ENCODE measurements at regions not wholly inside any gene's neighbourhood (a gene's known extent, or its start where the extent isn't known, plus 50 kb on each side); places are given as distances from the start of the nearest gene placed in this dataset.

GRCh38 chr18:39834636-39835035, 2120.4 kb upstream of the PIK3C3 start:
- DNase-seq (ENCODE audit: low read depth in 2 of 3, low spot score in 2 of 3) = no peak

- no peak for DNase-seq (ENCODE audit: low read depth in 2 of 3, low spot score in 2 of 3)
These were observed 2129.4 kb upstream of the PIK3C3 start for GRCh38 chr18:39825485-39826150.

- peak in 1 of 3 donors; percentile 25 for DNase-seq (ENCODE audit: low read depth in 2 of 3, low spot score in 2 of 3)
These were observed 2148.5 kb upstream of the PIK3C3 start for GRCh38 chr18:39806525-39806924.

GRCh38 chr18:39805218-39805617, 2149.8 kb upstream of the PIK3C3 start:
- no peak for DNase-seq (ENCODE audit: low read depth in 2 of 3, low spot score in 2 of 3)

- DNase-seq (ENCODE audit: low read depth in 2 of 3, low spot score in 2 of 3) = no peak
These were observed 2152.3 kb upstream of the PIK3C3 start for GRCh38 chr18:39802648-39803229.

GRCh38 chr18:39801848-39802247, 2153.2 kb upstream of the PIK3C3 start:
- peak in 1 of 3 donors; percentile 11 for DNase-seq (ENCODE audit: low read depth in 2 of 3, low spot score in 2 of 3)

DNA sequence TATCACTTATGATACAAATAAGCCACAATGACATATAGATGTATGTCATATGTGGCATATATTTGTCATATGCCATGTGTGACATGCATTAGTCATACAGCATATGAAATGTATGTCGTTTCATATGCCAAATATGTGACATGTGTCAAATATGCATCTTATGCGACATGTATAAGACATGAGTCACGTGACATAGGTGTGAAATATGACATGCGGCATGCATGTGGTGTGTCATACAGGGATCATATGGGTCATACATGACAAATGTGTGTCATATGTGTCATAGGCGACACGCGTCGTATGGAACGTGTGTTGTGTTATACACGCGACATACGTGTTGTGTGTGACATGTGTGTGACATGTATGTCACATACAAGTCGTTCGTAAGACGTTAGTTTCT, 2154.0 kb upstream of the PIK3C3 start:
- DNase-seq (ENCODE audit: low read depth in 2 of 3, low spot score in 2 of 3) = peak in 1 of 3 donors; percentile 14

GRCh38 chr18:39799006-39799405, 2156.0 kb upstream of the PIK3C3 start:
- DNase-seq (ENCODE audit: low read depth in 2 of 3, low spot score in 2 of 3) = peak in 1 of 3 donors; percentile 16

DNA sequence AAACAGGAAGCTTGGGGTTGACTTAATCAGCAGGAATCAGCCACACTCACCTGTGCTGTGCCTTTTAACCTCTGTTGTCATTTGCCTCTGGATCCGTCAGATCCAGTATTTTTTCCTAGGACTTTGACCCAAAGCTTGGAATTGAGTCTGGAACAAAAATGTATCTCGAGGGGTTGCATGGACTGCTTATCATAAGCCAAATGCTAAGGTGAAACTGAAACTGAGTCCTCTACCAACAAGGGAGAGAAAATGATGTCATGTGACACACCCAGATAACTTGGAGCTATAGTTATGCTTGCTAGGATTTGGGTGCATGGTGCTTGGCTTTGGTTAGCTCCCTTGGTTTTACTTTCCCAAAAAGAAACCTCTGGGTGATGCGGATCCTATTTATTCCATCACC, 2158.6 kb upstream of the PIK3C3 start:
- DNase-seq (ENCODE audit: low read depth in 2 of 3, low spot score in 2 of 3) = peak in 2 of 3 donors; percentile 24 to 62

- DNase-seq (ENCODE audit: low read depth in 2 of 3, low spot score in 2 of 3) = no peak
These were observed 2159.7 kb upstream of the PIK3C3 start for GRCh38 chr18:39795350-39795749.

DNA sequence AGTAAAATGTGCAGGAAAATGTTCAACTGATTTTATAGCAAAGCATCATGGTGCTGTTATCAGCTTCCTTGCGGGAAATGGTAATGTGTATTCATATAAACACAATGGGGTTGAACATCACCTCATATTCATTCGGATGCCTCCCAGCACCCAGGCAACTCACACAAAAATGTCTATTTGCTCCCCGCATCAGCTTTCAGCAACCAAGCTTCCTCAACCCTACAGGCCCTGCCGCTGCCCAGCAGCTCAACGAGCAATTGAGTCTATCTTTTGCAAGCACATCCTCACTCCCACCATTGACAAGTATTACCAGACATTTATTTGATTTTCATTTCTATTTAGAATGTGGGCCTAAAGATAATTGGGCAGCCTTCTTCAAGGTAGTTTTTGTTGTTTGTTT, 2161.4 kb upstream of the PIK3C3 start:
- no peak for DNase-seq (ENCODE audit: low read depth in 2 of 3, low spot score in 2 of 3)

GRCh38 chr18:39788383-39788782, 2166.7 kb upstream of the PIK3C3 start:
- no peak for DNase-seq (ENCODE audit: low read depth in 2 of 3, low spot score in 2 of 3)

- DNase-seq (ENCODE audit: low read depth in 2 of 3, low spot score in 2 of 3) = no peak
These were observed 2168.6 kb upstream of the PIK3C3 start for GRCh38 chr18:39786477-39786876.

GRCh38 chr18:39784541-39784940, 2170.5 kb upstream of the PIK3C3 start:
- no peak for DNase-seq (ENCODE audit: low read depth in 2 of 3, low spot score in 2 of 3)

- DNase-seq (ENCODE audit: low read depth in 2 of 3, low spot score in 2 of 3) = no peak
These were observed 2173.5 kb upstream of the PIK3C3 start for GRCh38 chr18:39781565-39781964.

GRCh38 chr18:39780774-39781173, 2174.3 kb upstream of the PIK3C3 start:
- no peak for DNase-seq (ENCODE audit: low read depth in 2 of 3, low spot score in 2 of 3)

DNA sequence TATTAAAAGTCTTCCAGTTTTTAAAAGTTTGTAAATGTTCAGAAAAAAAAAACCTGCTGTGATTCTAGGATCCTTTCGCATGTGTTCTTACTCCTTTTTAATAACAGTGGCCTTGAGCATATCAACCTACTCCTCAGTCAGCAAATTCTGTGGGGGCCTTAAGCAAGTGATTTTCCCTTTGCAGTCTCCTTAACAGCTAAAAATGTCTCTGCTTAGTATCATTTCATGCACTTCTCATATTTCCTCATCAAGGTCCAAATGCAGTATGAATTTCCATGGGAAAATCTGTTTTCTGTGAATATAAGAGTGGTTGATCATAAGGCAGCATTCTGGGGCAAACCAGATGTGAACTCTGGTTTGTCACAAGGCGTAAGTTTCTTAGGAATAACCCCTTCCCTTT, 2175.1 kb upstream of the PIK3C3 start:
- no peak for DNase-seq (ENCODE audit: low read depth in 2 of 3, low spot score in 2 of 3)

GRCh38 chr18:39776766-39777165, 2178.3 kb upstream of the PIK3C3 start:
- DNase-seq (ENCODE audit: low read depth in 2 of 3, low spot score in 2 of 3) = no peak

DNA sequence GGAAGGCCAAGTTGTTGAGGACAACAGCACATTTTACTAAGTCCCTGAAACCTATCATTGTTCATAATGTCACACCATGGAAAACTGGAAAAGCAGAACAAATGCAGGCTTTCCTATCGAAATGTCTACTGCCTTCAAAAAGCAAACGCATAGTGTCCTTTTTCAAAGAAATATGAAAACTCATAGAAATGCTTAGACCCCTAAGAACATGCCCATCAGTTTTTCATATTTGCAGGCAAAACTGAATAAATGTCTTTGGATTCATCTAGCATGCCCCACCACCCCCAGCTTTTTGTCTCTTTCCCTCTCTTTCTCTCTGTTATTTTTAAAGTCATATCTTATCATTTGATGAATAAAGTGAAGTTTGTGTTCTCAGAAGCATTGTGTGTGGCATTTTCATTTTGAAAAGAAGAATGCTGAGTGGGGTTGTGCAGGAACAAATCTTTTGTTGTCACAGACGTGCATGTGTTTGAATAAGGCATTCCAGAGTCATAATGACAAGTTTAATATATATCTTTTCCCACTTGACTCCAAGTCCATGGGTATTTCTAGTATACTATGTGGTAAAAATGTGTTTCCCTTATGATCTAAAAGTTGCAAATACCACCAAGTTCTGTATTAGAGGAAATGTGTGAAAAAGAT, 2180.0 kb upstream of the PIK3C3 start:
- no peak for DNase-seq (ENCODE audit: low read depth in 2 of 3, low spot score in 2 of 3)

DNA sequence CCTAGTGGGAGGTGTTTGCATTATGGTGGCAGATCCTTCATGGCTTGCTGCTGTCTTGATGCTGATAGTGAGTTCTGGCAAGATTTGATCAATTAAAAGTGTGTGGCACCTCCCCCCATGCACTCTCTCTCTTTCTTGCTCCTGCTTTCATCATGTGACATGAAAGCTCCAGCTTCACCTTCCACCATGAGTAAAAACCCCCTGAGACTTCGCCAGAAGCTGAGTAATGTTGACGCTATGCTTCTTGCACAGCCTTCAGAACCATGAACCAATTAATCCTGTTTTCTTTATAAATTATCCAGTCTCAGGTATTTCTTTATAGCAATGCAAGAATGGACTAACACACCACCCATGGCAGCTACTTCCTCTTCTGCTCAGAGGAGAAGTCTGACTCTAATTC, 2181.4 kb upstream of the PIK3C3 start:
- DNase-seq (ENCODE audit: low read depth in 2 of 3, low spot score in 2 of 3) = no peak

DNA sequence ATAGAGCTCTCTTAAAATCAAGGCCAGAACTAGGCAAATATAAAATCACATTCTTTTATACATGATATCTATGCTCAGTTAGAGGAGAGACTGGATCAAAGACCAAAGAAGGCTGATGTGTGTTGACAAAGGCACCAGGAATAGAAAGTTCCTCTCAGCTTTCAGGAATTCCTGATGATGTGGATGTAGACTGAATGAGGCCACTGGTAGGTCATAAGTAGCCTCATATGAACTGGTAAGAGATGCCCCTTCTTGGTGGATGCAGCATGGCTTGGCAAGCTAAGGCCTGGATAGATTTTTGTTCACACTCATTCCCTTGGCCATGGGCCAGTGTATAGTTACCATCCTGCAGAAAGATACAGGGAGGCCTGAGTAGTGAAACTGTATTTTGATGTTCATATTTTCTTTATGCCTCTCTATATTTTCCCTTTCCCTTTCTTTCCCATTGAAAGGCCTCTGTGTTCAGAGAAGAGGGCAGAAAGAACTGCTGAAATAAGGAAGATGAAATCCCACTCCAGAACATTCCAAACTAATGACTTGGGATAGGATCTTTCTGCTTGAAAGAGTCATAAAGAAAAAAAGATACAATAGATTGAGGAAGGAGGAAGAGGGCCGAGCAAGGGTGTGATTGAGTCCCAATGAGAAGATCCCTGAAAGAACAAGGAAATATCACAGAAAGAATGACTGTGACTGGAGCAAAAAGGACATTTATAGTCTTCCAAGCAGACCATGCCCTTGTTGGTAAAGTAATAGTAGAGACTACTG, 2182.7 kb upstream of the PIK3C3 start:
- DNase-seq (ENCODE audit: low read depth in 2 of 3, low spot score in 2 of 3) = no peak
